ENCODE measurements at regions not wholly inside any gene's neighbourhood (a gene's known extent, or its start where the extent isn't known, plus 50 kb on each side); places are given as distances from the start of the nearest gene placed in this dataset.

- no peaks in the 10 kb centered on the region for H3K27me3 ChIP-seq (ENCODE audit: control insufficient read depth in 4 of 4, insufficient read depth in 4 of 4, low read length in 3 of 4)
- no peak overlapping the region for H3K27ac ChIP-seq (ENCODE audit: low read depth in 1 of 2, low read length in 2 of 2)
- no peak for DNase-seq (ENCODE audit: low spot score)
- 83% methylated on average over 1 of the region's 1 CpG for WGBS
- no peak overlapping the region for H3K4me3 ChIP-seq (ENCODE audit: low read depth in 1 of 3, low read length in 3 of 3)
- no peak overlapping the region for H3K9ac ChIP-seq (ENCODE audit: low read depth in 1 of 2, low read length in 2 of 2)
- TF ChIP-seq HNF4G (IDR thresholded peaks at IDR 0.05) (no peak), TAF1 (conservative IDR thresholded peaks at IDR 0.05) (no peak), HNF4A (conservative IDR thresholded peaks at IDR 0.05) (no peak), RXRA (IDR thresholded peaks at IDR 0.05) (no peak), NR2F2 (IDR thresholded peaks at IDR 0.05) (no peak), YY1 (IDR thresholded peaks at IDR 0.05) (no peak), FOXA2 (IDR thresholded peaks at IDR 0.05) (no peak)
- TF ChIP-seq, protein P1, sequence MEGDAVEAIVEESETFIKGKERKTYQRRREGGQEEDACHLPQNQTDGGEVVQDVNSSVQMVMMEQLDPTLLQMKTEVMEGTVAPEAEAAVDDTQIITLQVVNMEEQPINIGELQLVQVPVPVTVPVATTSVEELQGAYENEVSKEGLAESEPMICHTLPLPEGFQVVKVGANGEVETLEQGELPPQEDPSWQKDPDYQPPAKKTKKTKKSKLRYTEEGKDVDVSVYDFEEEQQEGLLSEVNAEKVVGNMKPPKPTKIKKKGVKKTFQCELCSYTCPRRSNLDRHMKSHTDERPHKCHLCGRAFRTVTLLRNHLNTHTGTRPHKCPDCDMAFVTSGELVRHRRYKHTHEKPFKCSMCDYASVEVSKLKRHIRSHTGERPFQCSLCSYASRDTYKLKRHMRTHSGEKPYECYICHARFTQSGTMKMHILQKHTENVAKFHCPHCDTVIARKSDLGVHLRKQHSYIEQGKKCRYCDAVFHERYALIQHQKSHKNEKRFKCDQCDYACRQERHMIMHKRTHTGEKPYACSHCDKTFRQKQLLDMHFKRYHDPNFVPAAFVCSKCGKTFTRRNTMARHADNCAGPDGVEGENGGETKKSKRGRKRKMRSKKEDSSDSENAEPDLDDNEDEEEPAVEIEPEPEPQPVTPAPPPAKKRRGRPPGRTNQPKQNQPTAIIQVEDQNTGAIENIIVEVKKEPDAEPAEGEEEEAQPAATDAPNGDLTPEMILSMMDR (IDR thresholded peaks at IDR 0.05; ENCODE audit: low read depth, low read length, missing input control) = no peak
- H3K36me3 ChIP-seq (ENCODE audit: control insufficient read depth in 4 of 4, insufficient read depth in 3 of 4, low read depth in 1 of 4, low read length in 3 of 4) = no peaks in the 10 kb centered on the region
- H3K4me1 ChIP-seq (ENCODE audit: control insufficient read depth in 4 of 4, insufficient read depth in 4 of 4, low read length in 3 of 4) = peaks cover 1 to 12% (median 4%) of the 10 kb centered on the region in 4 donors
- H3K9me3 ChIP-seq (ENCODE audit: control insufficient read depth in 4 of 4, low read length in 3 of 4) = no peaks in the 10 kb centered on the region
These were observed 265.0 kb downstream of the TENT5A start for GRCh38 chr6:81487489-81487888.

DNA sequence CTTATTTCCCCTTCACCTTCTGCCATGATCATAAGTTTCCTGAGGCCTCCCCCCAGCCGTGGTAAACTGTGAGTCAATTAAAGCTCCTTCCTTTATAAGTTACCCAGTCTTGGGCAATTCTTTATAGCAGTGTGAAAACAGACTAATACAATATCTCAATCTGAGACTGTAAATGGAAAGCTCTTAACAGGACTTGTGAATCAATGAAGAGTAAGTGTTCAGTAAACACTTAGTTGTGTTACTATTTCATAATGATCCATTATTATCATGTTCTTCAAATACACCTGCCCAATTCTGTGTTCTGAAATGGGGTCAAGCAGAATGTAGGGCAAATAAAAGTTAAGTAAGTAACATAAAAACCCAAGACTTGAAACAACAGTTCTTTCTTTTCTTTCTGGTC lies 266.2 kb downstream of the TENT5A start:
- Histone ChIP-seq H3K9ac (ENCODE audit: low read depth in 1 of 2, low read length in 2 of 2) (no peak overlapping the region), H3K27ac (ENCODE audit: low read depth in 1 of 2, low read length in 2 of 2) (no peak overlapping the region), H3K27me3 (ENCODE audit: control insufficient read depth in 4 of 4, insufficient read depth in 4 of 4, low read length in 3 of 4) (no peaks in the 10 kb centered on the region), H3K36me3 (ENCODE audit: control insufficient read depth in 4 of 4, insufficient read depth in 3 of 4, low read depth in 1 of 4, low read length in 3 of 4) (no peaks in the 10 kb centered on the region), H3K4me1 (ENCODE audit: control insufficient read depth in 4 of 4, insufficient read depth in 4 of 4, low read length in 3 of 4) (peaks cover 0 to 4% (median 1%) of the 10 kb centered on the region in 4 donors), H3K9me3 (ENCODE audit: control insufficient read depth in 4 of 4, low read length in 3 of 4) (no peaks in the 10 kb centered on the region), H3K4me3 (ENCODE audit: low read depth in 1 of 3, low read length in 3 of 3) (no peak overlapping the region)
- 42% methylated on average over 1 of the region's 1 CpG for WGBS
- DNase-seq (ENCODE audit: low spot score) = no peak
- TF ChIP-seq GABPA (IDR thresholded peaks at IDR 0.05 in 1 of 2, conservative IDR thresholded peaks at IDR 0.05 in 1 of 2) (no peak), HNF4G (IDR thresholded peaks at IDR 0.05) (no peak), RAD21 (IDR thresholded peaks at IDR 0.05) (no peak), HNF4A (conservative IDR thresholded peaks at IDR 0.05) (no peak), TAF1 (conservative IDR thresholded peaks at IDR 0.05) (no peak), FOXA2 (IDR thresholded peaks at IDR 0.05) (no peak)

- Histone ChIP-seq H3K27me3 (ENCODE audit: control insufficient read depth in 4 of 4, insufficient read depth in 4 of 4, low read length in 3 of 4) (no peaks in the 10 kb centered on the region), H3K36me3 (ENCODE audit: control insufficient read depth in 4 of 4, insufficient read depth in 3 of 4, low read depth in 1 of 4, low read length in 3 of 4) (no peaks in the 10 kb centered on the region), H3K9ac (ENCODE audit: low read depth in 1 of 2, low read length in 2 of 2) (no peak overlapping the region)
These were observed 267.1 kb downstream of the TENT5A start for GRCh38 chr6:81485395-81485794.

More at GRCh38 chr6:81485395-81485794, 267.1 kb downstream of the TENT5A start:
- Histone ChIP-seq H3K27ac (ENCODE audit: low read depth in 1 of 2, low read length in 2 of 2) (no peak overlapping the region), H3K4me1 (ENCODE audit: control insufficient read depth in 4 of 4, insufficient read depth in 4 of 4, low read length in 3 of 4) (peaks cover 0 to 2% (median 0%) of the 10 kb centered on the region in 4 donors), H3K9me3 (ENCODE audit: control insufficient read depth in 4 of 4, low read length in 3 of 4) (no peaks in the 10 kb centered on the region), H3K4me3 (ENCODE audit: low read depth in 1 of 3, low read length in 3 of 3) (no peak overlapping the region)
- no peak for DNase-seq (ENCODE audit: low spot score)
- TF ChIP-seq, protein P2, sequence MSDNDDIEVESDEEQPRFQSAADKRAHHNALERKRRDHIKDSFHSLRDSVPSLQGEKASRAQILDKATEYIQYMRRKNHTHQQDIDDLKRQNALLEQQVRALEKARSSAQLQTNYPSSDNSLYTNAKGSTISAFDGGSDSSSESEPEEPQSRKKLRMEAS (IDR thresholded peaks at IDR 0.05) = no peak
- TF ChIP-seq YY1 (IDR thresholded peaks at IDR 0.05) (no peak), TAF1 (conservative IDR thresholded peaks at IDR 0.05) (no peak), FOXA2 (IDR thresholded peaks at IDR 0.05) (no peak), HNF4G (IDR thresholded peaks at IDR 0.05) (no peak), GABPA (IDR thresholded peaks at IDR 0.05 in 1 of 2, conservative IDR thresholded peaks at IDR 0.05 in 1 of 2) (no peak), JUND (IDR thresholded peaks at IDR 0.05) (no peak), RAD21 (IDR thresholded peaks at IDR 0.05) (no peak), NR2F2 (IDR thresholded peaks at IDR 0.05) (no peak), FOXA1 (IDR thresholded peaks at IDR 0.05) (no peak), HNF4A (conservative IDR thresholded peaks at IDR 0.05) (no peak), EGR1 (IDR thresholded peaks at IDR 0.05; ENCODE audit: low read depth in 2 of 2) (no peak), SP1 (IDR thresholded peaks at IDR 0.05) (no peak)
- TF ChIP-seq, protein P3, sequence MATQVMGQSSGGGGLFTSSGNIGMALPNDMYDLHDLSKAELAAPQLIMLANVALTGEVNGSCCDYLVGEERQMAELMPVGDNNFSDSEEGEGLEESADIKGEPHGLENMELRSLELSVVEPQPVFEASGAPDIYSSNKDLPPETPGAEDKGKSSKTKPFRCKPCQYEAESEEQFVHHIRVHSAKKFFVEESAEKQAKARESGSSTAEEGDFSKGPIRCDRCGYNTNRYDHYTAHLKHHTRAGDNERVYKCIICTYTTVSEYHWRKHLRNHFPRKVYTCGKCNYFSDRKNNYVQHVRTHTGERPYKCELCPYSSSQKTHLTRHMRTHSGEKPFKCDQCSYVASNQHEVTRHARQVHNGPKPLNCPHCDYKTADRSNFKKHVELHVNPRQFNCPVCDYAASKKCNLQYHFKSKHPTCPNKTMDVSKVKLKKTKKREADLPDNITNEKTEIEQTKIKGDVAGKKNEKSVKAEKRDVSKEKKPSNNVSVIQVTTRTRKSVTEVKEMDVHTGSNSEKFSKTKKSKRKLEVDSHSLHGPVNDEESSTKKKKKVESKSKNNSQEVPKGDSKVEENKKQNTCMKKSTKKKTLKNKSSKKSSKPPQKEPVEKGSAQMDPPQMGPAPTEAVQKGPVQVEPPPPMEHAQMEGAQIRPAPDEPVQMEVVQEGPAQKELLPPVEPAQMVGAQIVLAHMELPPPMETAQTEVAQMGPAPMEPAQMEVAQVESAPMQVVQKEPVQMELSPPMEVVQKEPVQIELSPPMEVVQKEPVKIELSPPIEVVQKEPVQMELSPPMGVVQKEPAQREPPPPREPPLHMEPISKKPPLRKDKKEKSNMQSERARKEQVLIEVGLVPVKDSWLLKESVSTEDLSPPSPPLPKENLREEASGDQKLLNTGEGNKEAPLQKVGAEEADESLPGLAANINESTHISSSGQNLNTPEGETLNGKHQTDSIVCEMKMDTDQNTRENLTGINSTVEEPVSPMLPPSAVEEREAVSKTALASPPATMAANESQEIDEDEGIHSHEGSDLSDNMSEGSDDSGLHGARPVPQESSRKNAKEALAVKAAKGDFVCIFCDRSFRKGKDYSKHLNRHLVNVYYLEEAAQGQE (IDR thresholded peaks at IDR 0.05) = no peak
- TF ChIP-seq, protein P4, sequence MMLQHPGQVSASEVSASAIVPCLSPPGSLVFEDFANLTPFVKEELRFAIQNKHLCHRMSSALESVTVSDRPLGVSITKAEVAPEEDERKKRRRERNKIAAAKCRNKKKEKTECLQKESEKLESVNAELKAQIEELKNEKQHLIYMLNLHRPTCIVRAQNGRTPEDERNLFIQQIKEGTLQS (IDR thresholded peaks at IDR 0.05) = no peak
- TF ChIP-seq, protein P1 (IDR thresholded peaks at IDR 0.05; ENCODE audit: low read depth, low read length, missing input control) = no peak
- TF ChIP-seq, protein P5, sequence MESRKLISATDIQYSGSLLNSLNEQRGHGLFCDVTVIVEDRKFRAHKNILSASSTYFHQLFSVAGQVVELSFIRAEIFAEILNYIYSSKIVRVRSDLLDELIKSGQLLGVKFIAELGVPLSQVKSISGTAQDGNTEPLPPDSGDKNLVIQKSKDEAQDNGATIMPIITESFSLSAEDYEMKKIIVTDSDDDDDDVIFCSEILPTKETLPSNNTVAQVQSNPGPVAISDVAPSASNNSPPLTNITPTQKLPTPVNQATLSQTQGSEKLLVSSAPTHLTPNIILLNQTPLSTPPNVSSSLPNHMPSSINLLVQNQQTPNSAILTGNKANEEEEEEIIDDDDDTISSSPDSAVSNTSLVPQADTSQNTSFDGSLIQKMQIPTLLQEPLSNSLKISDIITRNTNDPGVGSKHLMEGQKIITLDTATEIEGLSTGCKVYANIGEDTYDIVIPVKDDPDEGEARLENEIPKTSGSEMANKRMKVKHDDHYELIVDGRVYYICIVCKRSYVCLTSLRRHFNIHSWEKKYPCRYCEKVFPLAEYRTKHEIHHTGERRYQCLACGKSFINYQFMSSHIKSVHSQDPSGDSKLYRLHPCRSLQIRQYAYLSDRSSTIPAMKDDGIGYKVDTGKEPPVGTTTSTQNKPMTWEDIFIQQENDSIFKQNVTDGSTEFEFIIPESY (IDR thresholded peaks at IDR 0.05) = no peak
